Nephron (organoid): ENCODE measurements at regions not wholly inside any gene's neighbourhood (a gene's known extent, or its start where the extent isn't known, plus 50 kb on each side); places are given as distances from the start of the nearest gene placed in this dataset.
"Not testable (repeated sequence)": the region's sequence is repeated elsewhere in the genome, so short reads cannot be mapped to it uniquely, and the experiment has no call there.

Source experiments
- H3K27ac Mint-ChIP-seq, 3 experiments: 2 replicates each; pipeline ENCODE4 v1.8.0; 2020; ENCODE audit warnings: mixed read lengths in 3 of 3, mild to moderate bottlenecking in 2 of 3, moderate library complexity in 1 of 3
- H3K27me3 Mint-ChIP-seq: 2 replicates; pipeline ENCODE4 v1.8.0; 2021; ENCODE audit warnings: low read depth, mild to moderate bottlenecking, moderate library complexity, mixed read lengths
- H3K36me3 Mint-ChIP-seq: 2 replicates; pipeline ENCODE4 v1.8.0; 2020; ENCODE audit warnings: low read depth, mixed read lengths
- H3K4me1 Mint-ChIP-seq: 2 replicates; pipeline ENCODE4 v1.8.0; 2020; ENCODE audit warnings: mixed read lengths
- H3K4me3 Mint-ChIP-seq, 3 experiments: 2 replicates each; pipeline ENCODE4 v1.8.0; 2020; ENCODE audit warnings: mild to moderate bottlenecking in 3 of 3, mixed read lengths in 3 of 3, moderate library complexity in 2 of 3
- H3K9me3 Mint-ChIP-seq: 2 replicates; pipeline ENCODE4 v1.8.0; 2020; ENCODE audit warnings: mixed read lengths
- CTCF ChIP-seq, 3 experiments: fragments of 200-600 bp; sonication (generic); IDR thresholded peaks; one replicate each; pipeline ENCODE4 v1.5.0; 2021; ENCODE audit warnings: antibody characterized with exemption in 3 of 3; ENCODE audit not compliant: unreplicated experiment in 3 of 3

GRCh38 chr14:28375295-28375694 is 391.3 kb upstream of the FOXG1 start:
- H3K4me1 Mint-ChIP-seq, result no peaks in the 10 kb centered on the region
- H3K27me3 Mint-ChIP-seq, result no peaks in the 10 kb centered on the region
- H3K36me3 Mint-ChIP-seq, result no peaks in the 10 kb centered on the region
- H3K9me3 Mint-ChIP-seq, result no peaks in the 10 kb centered on the region
- no peak overlapping the region for H3K27ac Mint-ChIP-seq
- peak in 2 of 3 experiments; percentile 13 to 23 for TF ChIP-seq CTCF (IDR thresholded peaks at IDR 0.05; ENCODE audit: unreplicated experiment in 3 of 3)
- no peak overlapping the region for H3K4me3 Mint-ChIP-seq

GRCh38 chr14:28381656-28382055 is 384.9 kb upstream of the FOXG1 start:
- no peak overlapping the region for H3K27ac Mint-ChIP-seq
- TF ChIP-seq CTCF (IDR thresholded peaks at IDR 0.05; ENCODE audit: unreplicated experiment in 3 of 3), result no peak
- no peaks in the 10 kb centered on the region for H3K27me3 Mint-ChIP-seq
- no peaks in the 10 kb centered on the region for H3K4me1 Mint-ChIP-seq
- H3K36me3 Mint-ChIP-seq, result no peaks in the 10 kb centered on the region
- H3K9me3 Mint-ChIP-seq, result no peaks in the 10 kb centered on the region
- H3K4me3 Mint-ChIP-seq, result no peak overlapping the region

- H3K4me1 Mint-ChIP-seq, result no peaks in the 10 kb centered on the region
Measured at GRCh38 chr14:28382444-28383190, 384.0 kb upstream of the FOXG1 start.

GRCh38 chr14:28398506-28398905 is 368.1 kb upstream of the FOXG1 start:
- TF ChIP-seq CTCF (IDR thresholded peaks at IDR 0.05; ENCODE audit: unreplicated experiment in 3 of 3), result no peak
- H3K36me3 Mint-ChIP-seq, result no peaks in the 10 kb centered on the region
- H3K9me3 Mint-ChIP-seq, result no peaks in the 10 kb centered on the region
- H3K27me3 Mint-ChIP-seq, result no peaks in the 10 kb centered on the region
- no peak overlapping the region for H3K27ac Mint-ChIP-seq
- H3K4me3 Mint-ChIP-seq, result no peak overlapping the region
- no peaks in the 10 kb centered on the region for H3K4me1 Mint-ChIP-seq

More at GRCh38 chr14:28382444-28383190, 384.0 kb upstream of the FOXG1 start:
- TF ChIP-seq CTCF (IDR thresholded peaks at IDR 0.05; ENCODE audit: unreplicated experiment in 3 of 3), result no peak
- H3K9me3 Mint-ChIP-seq, result no peaks in the 10 kb centered on the region
- no peaks in the 10 kb centered on the region for H3K36me3 Mint-ChIP-seq
- H3K27ac Mint-ChIP-seq, result no peak overlapping the region
- no peaks in the 10 kb centered on the region for H3K27me3 Mint-ChIP-seq
- no peak overlapping the region for H3K4me3 Mint-ChIP-seq

GRCh38 chr14:28401705-28402104 is 364.9 kb upstream of the FOXG1 start:
- not testable (repeated sequence) for H3K4me1 Mint-ChIP-seq

GRCh38 chr14:28406196-28406595 is 360.4 kb upstream of the FOXG1 start:
- peaks cover 2% of the 10 kb centered on the region for H3K9me3 Mint-ChIP-seq
- no peak overlapping the region for H3K27ac Mint-ChIP-seq
- no peak for TF ChIP-seq CTCF (IDR thresholded peaks at IDR 0.05; ENCODE audit: unreplicated experiment in 3 of 3)
- H3K27me3 Mint-ChIP-seq, result no peaks in the 10 kb centered on the region
- no peaks in the 10 kb centered on the region for H3K36me3 Mint-ChIP-seq
- H3K4me3 Mint-ChIP-seq, result no peak overlapping the region
- peaks cover 26% of the 10 kb centered on the region for H3K4me1 Mint-ChIP-seq

More at GRCh38 chr14:28401705-28402104, 364.9 kb upstream of the FOXG1 start:
- not testable (repeated sequence) for H3K27me3 Mint-ChIP-seq, H3K9me3 Mint-ChIP-seq, H3K4me3 Mint-ChIP-seq, H3K36me3 Mint-ChIP-seq, H3K27ac Mint-ChIP-seq
